ENCODE measurements at regions not wholly inside any gene's neighbourhood (a gene's known extent, or its start where the extent isn't known, plus 50 kb on each side); places are given as distances from the start of the nearest gene placed in this dataset.

DNA sequence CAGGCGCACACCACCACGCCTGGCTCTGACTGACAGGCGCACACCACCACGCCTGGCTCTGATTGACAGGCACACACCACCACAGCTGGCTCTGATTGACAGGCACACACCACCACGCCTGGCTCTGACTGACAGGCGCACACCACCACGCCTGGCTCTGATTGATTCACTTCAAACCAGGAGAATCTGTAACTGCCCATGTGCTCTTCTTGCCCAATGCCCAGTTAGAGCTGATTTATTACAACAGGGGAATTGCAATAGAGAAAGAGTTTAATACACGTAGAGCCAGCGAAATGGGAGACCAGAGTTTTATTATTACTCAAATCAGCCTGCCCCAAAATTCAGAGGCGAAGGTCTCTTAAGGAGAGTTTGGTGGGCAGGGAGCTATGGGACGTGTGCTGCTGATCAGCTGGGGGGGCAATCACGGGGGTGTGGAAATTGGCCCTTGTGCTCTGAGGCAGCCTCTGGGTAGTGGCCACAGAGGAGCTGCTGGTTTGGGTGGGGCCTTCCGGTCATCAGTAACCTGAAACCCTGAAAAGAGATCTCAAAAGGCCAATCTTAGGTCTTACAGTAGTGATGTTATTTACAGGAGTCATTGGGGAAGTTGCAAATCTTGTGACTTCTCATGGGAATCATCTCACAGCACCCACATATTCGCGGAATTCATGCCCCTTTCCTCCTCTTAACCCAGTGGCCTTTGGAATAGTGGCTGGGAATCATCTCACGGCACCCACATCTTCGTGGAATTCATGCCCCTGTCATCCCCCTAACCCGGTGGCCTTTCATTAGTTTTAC lies 63.8 kb upstream of the TFRC start (continued):
- TF ChIP-seq, protein P1, sequence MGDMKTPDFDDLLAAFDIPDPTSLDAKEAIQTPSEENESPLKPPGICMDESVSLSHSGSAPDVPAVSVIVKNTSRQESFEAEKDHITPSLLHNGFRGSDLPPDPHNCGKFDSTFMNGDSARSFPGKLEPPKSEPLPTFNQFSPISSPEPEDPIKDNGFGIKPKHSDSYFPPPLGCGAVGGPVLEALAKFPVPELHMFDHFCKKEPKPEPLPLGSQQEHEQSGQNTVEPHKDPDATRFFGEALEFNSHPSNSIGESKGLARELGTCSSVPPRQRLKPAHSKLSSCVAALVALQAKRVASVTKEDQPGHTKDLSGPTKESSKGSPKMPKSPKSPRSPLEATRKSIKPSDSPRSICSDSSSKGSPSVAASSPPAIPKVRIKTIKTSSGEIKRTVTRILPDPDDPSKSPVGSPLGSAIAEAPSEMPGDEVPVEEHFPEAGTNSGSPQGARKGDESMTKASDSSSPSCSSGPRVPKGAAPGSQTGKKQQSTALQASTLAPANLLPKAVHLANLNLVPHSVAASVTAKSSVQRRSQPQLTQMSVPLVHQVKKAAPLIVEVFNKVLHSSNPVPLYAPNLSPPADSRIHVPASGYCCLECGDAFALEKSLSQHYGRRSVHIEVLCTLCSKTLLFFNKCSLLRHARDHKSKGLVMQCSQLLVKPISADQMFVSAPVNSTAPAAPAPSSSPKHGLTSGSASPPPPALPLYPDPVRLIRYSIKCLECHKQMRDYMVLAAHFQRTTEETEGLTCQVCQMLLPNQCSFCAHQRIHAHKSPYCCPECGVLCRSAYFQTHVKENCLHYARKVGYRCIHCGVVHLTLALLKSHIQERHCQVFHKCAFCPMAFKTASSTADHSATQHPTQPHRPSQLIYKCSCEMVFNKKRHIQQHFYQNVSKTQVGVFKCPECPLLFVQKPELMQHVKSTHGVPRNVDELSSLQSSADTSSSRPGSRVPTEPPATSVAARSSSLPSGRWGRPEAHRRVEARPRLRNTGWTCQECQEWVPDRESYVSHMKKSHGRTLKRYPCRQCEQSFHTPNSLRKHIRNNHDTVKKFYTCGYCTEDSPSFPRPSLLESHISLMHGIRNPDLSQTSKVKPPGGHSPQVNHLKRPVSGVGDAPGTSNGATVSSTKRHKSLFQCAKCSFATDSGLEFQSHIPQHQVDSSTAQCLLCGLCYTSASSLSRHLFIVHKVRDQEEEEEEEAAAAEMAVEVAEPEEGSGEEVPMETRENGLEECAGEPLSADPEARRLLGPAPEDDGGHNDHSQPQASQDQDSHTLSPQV (IDR thresholded peaks at IDR 0.05): peak; percentile 93
- TF ChIP-seq JUND (IDR thresholded peaks at IDR 0.05; ENCODE audit: borderline replicate concordance, low read depth, low read length) (no peak; the same call in 1 of the 2 replicates), JUND (tag; IDR thresholded peaks at IDR 0.05; ENCODE audit: borderline replicate concordance, low read depth, low read length) (peak; percentile 40; the same call in 1 of the 3 replicates), ZNF830 (CRISPR knock-in tag; IDR thresholded peaks at IDR 0.05) (0 out of 2 replicates have a peak, but pooled peaks have one; percentile 50), GABPB1 (CRISPR knock-in tag; IDR thresholded peaks at IDR 0.05) (peak; percentile 53; the same call in 1 of the 2 replicates), ZNF668 (CRISPR knock-in tag; IDR thresholded peaks at IDR 0.05) (0 out of 2 replicates have a peak, but pooled peaks have one; percentile 37), HDGF (IDR thresholded peaks at IDR 0.05) (no peak), KLF6 (CRISPR knock-in tag; IDR thresholded peaks at IDR 0.05; ENCODE audit: borderline replicate concordance) (0 out of 2 replicates have a peak, but pooled peaks have one; percentile 77), MEIS2 (IDR thresholded peaks at IDR 0.05; ENCODE audit: partially characterized antibody) (peak; percentile 53), ZFX (CRISPR knock-in tag; IDR thresholded peaks at IDR 0.05) (peak; percentile 30; the same call in 1 of the 2 replicates), ZNF584 (CRISPR knock-in tag; IDR thresholded peaks at IDR 0.05; ENCODE audit: low read depth) (0 out of 2 replicates have a peak, but pooled peaks have one; percentile 29), DACH1 (IDR thresholded peaks at IDR 0.05; ENCODE audit: partially characterized antibody) (peak; percentile 21)
- TF ChIP-seq, protein P2, sequence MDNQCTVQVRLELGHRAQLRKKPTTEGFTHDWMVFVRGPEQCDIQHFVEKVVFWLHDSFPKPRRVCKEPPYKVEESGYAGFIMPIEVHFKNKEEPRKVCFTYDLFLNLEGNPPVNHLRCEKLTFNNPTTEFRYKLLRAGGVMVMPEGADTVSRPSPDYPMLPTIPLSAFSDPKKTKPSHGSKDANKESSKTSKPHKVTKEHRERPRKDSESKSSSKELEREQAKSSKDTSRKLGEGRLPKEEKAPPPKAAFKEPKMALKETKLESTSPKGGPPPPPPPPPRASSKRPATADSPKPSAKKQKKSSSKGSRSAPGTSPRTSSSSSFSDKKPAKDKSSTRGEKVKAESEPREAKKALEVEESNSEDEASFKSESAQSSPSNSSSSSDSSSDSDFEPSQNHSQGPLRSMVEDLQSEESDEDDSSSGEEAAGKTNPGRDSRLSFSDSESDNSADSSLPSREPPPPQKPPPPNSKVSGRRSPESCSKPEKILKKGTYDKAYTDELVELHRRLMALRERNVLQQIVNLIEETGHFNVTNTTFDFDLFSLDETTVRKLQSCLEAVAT (IDR thresholded peaks at IDR 0.05): peak in 1 of 2 experiments; percentile 38; a peak in 2 of 4 replicates
- TF ChIP-seq, protein P3, sequence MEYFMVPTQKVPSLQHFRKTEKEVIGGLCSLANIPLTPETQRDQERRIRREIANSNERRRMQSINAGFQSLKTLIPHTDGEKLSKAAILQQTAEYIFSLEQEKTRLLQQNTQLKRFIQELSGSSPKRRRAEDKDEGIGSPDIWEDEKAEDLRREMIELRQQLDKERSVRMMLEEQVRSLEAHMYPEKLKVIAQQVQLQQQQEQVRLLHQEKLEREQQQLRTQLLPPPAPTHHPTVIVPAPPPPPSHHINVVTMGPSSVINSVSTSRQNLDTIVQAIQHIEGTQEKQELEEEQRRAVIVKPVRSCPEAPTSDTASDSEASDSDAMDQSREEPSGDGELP (CRISPR knock-in tag; IDR thresholded peaks at IDR 0.05; ENCODE audit: borderline replicate concordance): peak; percentile 81; the same call in 1 of the 2 replicates
- TF ChIP-seq, protein P4, sequence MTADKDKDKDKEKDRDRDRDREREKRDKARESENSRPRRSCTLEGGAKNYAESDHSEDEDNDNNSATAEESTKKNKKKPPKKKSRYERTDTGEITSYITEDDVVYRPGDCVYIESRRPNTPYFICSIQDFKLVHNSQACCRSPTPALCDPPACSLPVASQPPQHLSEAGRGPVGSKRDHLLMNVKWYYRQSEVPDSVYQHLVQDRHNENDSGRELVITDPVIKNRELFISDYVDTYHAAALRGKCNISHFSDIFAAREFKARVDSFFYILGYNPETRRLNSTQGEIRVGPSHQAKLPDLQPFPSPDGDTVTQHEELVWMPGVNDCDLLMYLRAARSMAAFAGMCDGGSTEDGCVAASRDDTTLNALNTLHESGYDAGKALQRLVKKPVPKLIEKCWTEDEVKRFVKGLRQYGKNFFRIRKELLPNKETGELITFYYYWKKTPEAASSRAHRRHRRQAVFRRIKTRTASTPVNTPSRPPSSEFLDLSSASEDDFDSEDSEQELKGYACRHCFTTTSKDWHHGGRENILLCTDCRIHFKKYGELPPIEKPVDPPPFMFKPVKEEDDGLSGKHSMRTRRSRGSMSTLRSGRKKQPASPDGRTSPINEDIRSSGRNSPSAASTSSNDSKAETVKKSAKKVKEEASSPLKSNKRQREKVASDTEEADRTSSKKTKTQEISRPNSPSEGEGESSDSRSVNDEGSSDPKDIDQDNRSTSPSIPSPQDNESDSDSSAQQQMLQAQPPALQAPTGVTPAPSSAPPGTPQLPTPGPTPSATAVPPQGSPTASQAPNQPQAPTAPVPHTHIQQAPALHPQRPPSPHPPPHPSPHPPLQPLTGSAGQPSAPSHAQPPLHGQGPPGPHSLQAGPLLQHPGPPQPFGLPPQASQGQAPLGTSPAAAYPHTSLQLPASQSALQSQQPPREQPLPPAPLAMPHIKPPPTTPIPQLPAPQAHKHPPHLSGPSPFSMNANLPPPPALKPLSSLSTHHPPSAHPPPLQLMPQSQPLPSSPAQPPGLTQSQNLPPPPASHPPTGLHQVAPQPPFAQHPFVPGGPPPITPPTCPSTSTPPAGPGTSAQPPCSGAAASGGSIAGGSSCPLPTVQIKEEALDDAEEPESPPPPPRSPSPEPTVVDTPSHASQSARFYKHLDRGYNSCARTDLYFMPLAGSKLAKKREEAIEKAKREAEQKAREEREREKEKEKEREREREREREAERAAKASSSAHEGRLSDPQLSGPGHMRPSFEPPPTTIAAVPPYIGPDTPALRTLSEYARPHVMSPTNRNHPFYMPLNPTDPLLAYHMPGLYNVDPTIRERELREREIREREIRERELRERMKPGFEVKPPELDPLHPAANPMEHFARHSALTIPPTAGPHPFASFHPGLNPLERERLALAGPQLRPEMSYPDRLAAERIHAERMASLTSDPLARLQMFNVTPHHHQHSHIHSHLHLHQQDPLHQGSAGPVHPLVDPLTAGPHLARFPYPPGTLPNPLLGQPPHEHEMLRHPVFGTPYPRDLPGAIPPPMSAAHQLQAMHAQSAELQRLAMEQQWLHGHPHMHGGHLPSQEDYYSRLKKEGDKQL (CRISPR knock-in tag; IDR thresholded peaks at IDR 0.05; ENCODE audit: borderline replicate concordance): no peak

Data from K562 (cell line).